DOHH2 (cell line): ENCODE measurements at regions not wholly inside any gene's neighbourhood (a gene's known extent, or its start where the extent isn't known, plus 50 kb on each side); places are given as distances from the start of the nearest gene placed in this dataset.

Experiments
- H3F3A ChIP-seq: fragments of 200-600 bp; sonication (generic), shearing (Covaris generic); 2 replicates; pipeline ENCODE4 v1.6.0; 2016; ENCODE audit warnings: antibody characterized with exemption, mild to moderate bottlenecking; ENCODE audit not compliant: control insufficient read depth, insufficient read depth
- H3K27ac ChIP-seq: fragments of 200-600 bp; sonication (generic); 2 replicates; pipeline ENCODE4 v1.5.1; 2014; ENCODE audit warnings: low read depth, mild to moderate bottlenecking, low read length, moderate library complexity
- H3K27me3 ChIP-seq: fragments of 200-600 bp; sonication (generic); 2 replicates; pipeline ENCODE4 v1.6.1; 2014; ENCODE audit warnings: mild to moderate bottlenecking, low read length, mixed read lengths; ENCODE audit not compliant: control insufficient read depth
- H3K36me3 ChIP-seq: fragments of 200-600 bp; sonication (generic); 2 replicates; pipeline ENCODE4 v1.6.1; 2014; ENCODE audit warnings: mild to moderate bottlenecking, low read length, moderate library complexity, mixed read lengths; ENCODE audit not compliant: control insufficient read depth
- H3K4me1 ChIP-seq: fragments of 200-600 bp; sonication (generic); 2 replicates; pipeline ENCODE4 v1.6.1; 2014; ENCODE audit warnings: mild to moderate bottlenecking, low read length, mixed read lengths; ENCODE audit not compliant: control insufficient read depth
- H3K4me2 ChIP-seq: fragments of 200-600 bp; sonication (generic); 2 replicates; pipeline ENCODE4 v1.6.0; 2014; ENCODE audit warnings: mild to moderate bottlenecking, low read length, moderate library complexity
- H3K4me3 ChIP-seq: fragments of 200-600 bp; sonication (generic); 2 replicates; pipeline ENCODE4 v1.5.1; 2014; ENCODE audit warnings: mild to moderate bottlenecking, low read length, mixed read lengths
- H3K79me2 ChIP-seq: fragments of 200-600 bp; sonication (generic); 2 replicates; pipeline ENCODE4 v1.6.1; 2014; ENCODE audit warnings: mild to moderate bottlenecking, low read length, mixed read lengths; ENCODE audit not compliant: control insufficient read depth
- H3K9me2 ChIP-seq: fragments of 200-600 bp; sonication (generic); replicated peaks from 2 replicates; pipeline ENCODE4 v1.6.1; 2014; ENCODE audit warnings: mild to moderate bottlenecking, low read length, mixed read lengths; ENCODE audit not compliant: control insufficient read depth
- H3K9me3 ChIP-seq: fragments of 200-600 bp; sonication (generic); 2 replicates; pipeline ENCODE4 v1.6.1; 2014; ENCODE audit warnings: antibody characterized with exemption, low read length, mixed read lengths; ENCODE audit not compliant: control insufficient read depth, insufficient read depth
- H4K20me1 ChIP-seq: fragments of 200-600 bp; sonication (generic); 2 replicates; pipeline ENCODE4 v1.6.0; 2014; ENCODE audit warnings: low read depth, mild to moderate bottlenecking, antibody characterized with exemption, low read length, moderate library complexity; ENCODE audit not compliant: control insufficient read depth, insufficient read depth
- CTCF ChIP-seq: fragments of 200-600 bp; sonication (generic); IDR thresholded peaks from one replicate; pipeline ENCODE4 v1.5.1; 2014; ENCODE audit warnings: antibody characterized with exemption, mild to moderate bottlenecking, low read depth, low read length; ENCODE audit not compliant: poor library complexity, severe bottlenecking
- EZH2phosphoT487 ChIP-seq: fragments of 200-600 bp; sonication (generic); IDR thresholded peaks from 2 replicates; pipeline ENCODE4 v1.6.1; 2017; ENCODE audit warnings: borderline replicate concordance, mild to moderate bottlenecking, antibody characterized with exemption, low read length, moderate library complexity, mixed read lengths

- no peak for TF ChIP-seq EZH2phosphoT487
- no peak for TF ChIP-seq CTCF
- Histone ChIP-seq H3K4me3 (no peak overlapping the region), H3K36me3 (no peaks in the 10 kb centered on the region), H3K9me2 (no peaks in the 10 kb centered on the region), H3K27ac (no peak overlapping the region), H3K9me3 (no peaks in the 10 kb centered on the region), H3K79me2 (no peaks in the 10 kb centered on the region), H3K4me2 (no peak overlapping the region), H4K20me1 (no peaks in the 10 kb centered on the region), H3F3A (no peaks in the 10 kb centered on the region), H3K4me1 (no peaks in the 10 kb centered on the region), H3K27me3 (no peaks in the 10 kb centered on the region)
Observed at GRCh38 chr13:108375772-108376171, 106.3 kb downstream of the TNFSF13B start.

- no peaks in the 10 kb centered on the region for H4K20me1 ChIP-seq
- TF ChIP-seq EZH2phosphoT487 (no peak), CTCF (no peak)
- H3K4me2 ChIP-seq: no peak overlapping the region
- H3K4me3 ChIP-seq: no peak overlapping the region
- no peaks in the 10 kb centered on the region for H3K79me2 ChIP-seq
- no peaks in the 10 kb centered on the region for H3K36me3 ChIP-seq
- H3K9me3 ChIP-seq: no peaks in the 10 kb centered on the region
- H3F3A ChIP-seq: no peaks in the 10 kb centered on the region
- no peak overlapping the region for H3K27ac ChIP-seq
- H3K4me1 ChIP-seq: no peaks in the 10 kb centered on the region
- H3K27me3 ChIP-seq: no peaks in the 10 kb centered on the region
- no peaks in the 10 kb centered on the region for H3K9me2 ChIP-seq
Observed at GRCh38 chr13:108376308-108376707, 106.8 kb downstream of the TNFSF13B start.

GRCh38 chr13:108377646-108378206 lies 108.2 kb downstream of the TNFSF13B start:
- Histone ChIP-seq H3K27me3 (no peaks in the 10 kb centered on the region), H4K20me1 (no peaks in the 10 kb centered on the region), H3K4me1 (no peaks in the 10 kb centered on the region)

More at GRCh38 chr13:108377646-108378206, 108.2 kb downstream of the TNFSF13B start:
- Histone ChIP-seq H3F3A (no peaks in the 10 kb centered on the region), H3K4me3 (no peak overlapping the region), H3K4me2 (no peak overlapping the region), H3K27ac (no peak overlapping the region), H3K36me3 (no peaks in the 10 kb centered on the region), H3K9me3 (no peaks in the 10 kb centered on the region), H3K79me2 (no peaks in the 10 kb centered on the region), H3K9me2 (no peaks in the 10 kb centered on the region)
- TF ChIP-seq CTCF (no peak), EZH2phosphoT487 (no peak)
